Common myeloid progenitor, CD34-positive (primary cell): ENCODE measurements at regions not wholly inside any gene's neighbourhood (a gene's known extent, or its start where the extent isn't known, plus 50 kb on each side); places are given as distances from the start of the nearest gene placed in this dataset.
"Not testable (repeated sequence)": the region's sequence is repeated elsewhere in the genome, so short reads cannot be mapped to it uniquely, and the experiment has no call there.

Experiments
- CTCF ChIA-PET: fragments of 350-600 bp; sonication (Branson Sonifier 250); formaldehyde crosslinking; loops from one replicate; lab custom pipeline; 2021; ENCODE audit warnings: antibody characterized with exemption; lab: Charles Lee
- POLR2A ChIA-PET: fragments of 350-600 bp; sonication (Branson Sonifier 250); formaldehyde crosslinking; loops from one replicate; lab custom pipeline; 2021; ENCODE audit warnings: antibody characterized with exemption; lab: Charles Lee
- DNase-seq, 3 donors: peaks; one replicate each; pipeline versions ENCODE4 v3.0.0 to v3.0.0-alpha.2; 2013
- H3K27ac ChIP-seq, 2 experiments: 1 replicate in 1 of 2; 2 replicates in 1 of 2; pipeline ENCODE4 v1.7.0; 2013; ENCODE audit warnings: inconsistent platforms in 2 of 2, low read length in 2 of 2, mild to moderate bottlenecking in 2 of 2, low read depth in 1 of 2, moderate library complexity in 1 of 2; ENCODE audit not compliant: severe bottlenecking in 2 of 2, insufficient read depth in 1 of 2, poor library complexity in 1 of 2
- H3K27me3 ChIP-seq, 5 experiments: replicated peaks in 2 of 5; 1 replicate in 3 of 5; 2 replicates in 2 of 5; pipeline versions ENCODE4 v1.6.1 to v1.7.0; 2013; ENCODE audit warnings: low read length in 4 of 5, mild to moderate bottlenecking in 2 of 5, moderate library complexity in 2 of 5, inconsistent platforms in 1 of 5; ENCODE audit not compliant: insufficient read depth in 5 of 5, control insufficient read depth in 4 of 5
- H3K36me3 ChIP-seq, 4 experiments: 1 replicate in 2 of 4; 2 replicates in 2 of 4; pipeline versions ENCODE4 v1.6.1 to v1.7.0; 2013; ENCODE audit warnings: low read length in 3 of 4, control low read depth in 1 of 4, mild to moderate bottlenecking in 1 of 4; ENCODE audit not compliant: control insufficient read depth in 4 of 4, insufficient read depth in 4 of 4
- H3K4me1 ChIP-seq, 4 experiments: 1 replicate in 3 of 4; 2 replicates in 1 of 4; pipeline versions ENCODE4 v1.6.1 to v1.7.1; 2013; ENCODE audit warnings: low read length in 3 of 4, mild to moderate bottlenecking in 3 of 4, control low read depth in 1 of 4, inconsistent platforms in 1 of 4, moderate library complexity in 1 of 4; ENCODE audit not compliant: control insufficient read depth in 4 of 4, insufficient read depth in 4 of 4; ENCODE audit errors: control extremely low read depth in 1 of 4
- H3K4me3 ChIP-seq, 7 experiments: 1 replicate in 4 of 7; 2 replicates in 3 of 7; pipeline versions ENCODE4 v1.5.1 to v1.7.0; 2013; ENCODE audit warnings: mild to moderate bottlenecking in 7 of 7, low read length in 6 of 7, moderate library complexity in 6 of 7, inconsistent platforms in 2 of 7, low read depth in 2 of 7, control low read depth in 1 of 7; ENCODE audit not compliant: insufficient read depth in 4 of 7, control insufficient read depth in 1 of 7; ENCODE audit errors: extremely low read depth in 1 of 7
- H3K9me3 ChIP-seq, 5 experiments: 1 replicate in 4 of 5; 2 replicates in 1 of 5; pipeline versions ENCODE4 v1.6.1 to v1.7.1; 2013; ENCODE audit warnings: low read length in 4 of 5, mild to moderate bottlenecking in 2 of 5, inconsistent platforms in 1 of 5, low read depth in 1 of 5, moderate library complexity in 1 of 5; ENCODE audit not compliant: control insufficient read depth in 4 of 5, insufficient read depth in 2 of 5; ENCODE audit errors: control extremely low read depth in 1 of 5
- WGBS: methylation state at CpG from one replicate; pipeline ENCODE4 v1.1.5; 2013; ENCODE audit not compliant: insufficient coverage; 5-methylcytosine and 5-hydroxymethylcytosine counted together

- CTCF ChIA-PET = interaction anchor here (0.7 kb wide), 1 partner anchor 359 kb away, joined by 3 read pairs; no protein-coding TSS in a partner anchor
- no peak for DNase-seq
- Histone ChIP-seq H3K27ac (no peak overlapping the region), H3K36me3 (no peaks in the 10 kb centered on the region), H3K4me1 (no peaks in the 10 kb centered on the region), H3K27me3 (peaks cover 0 to 3% (median 0%) of the 10 kb centered on the region in 5 experiments), H3K9me3 (no peaks in the 10 kb centered on the region), H3K4me3 (no peak overlapping the region)
- WGBS = 100% methylated on average over 1 of the region's 2 CpGs
- POLR2A ChIA-PET = no interaction called here
Observed at GRCh38 chr19:31882709-31883108, 462.7 kb upstream of the ZNF507 start.

DNA sequence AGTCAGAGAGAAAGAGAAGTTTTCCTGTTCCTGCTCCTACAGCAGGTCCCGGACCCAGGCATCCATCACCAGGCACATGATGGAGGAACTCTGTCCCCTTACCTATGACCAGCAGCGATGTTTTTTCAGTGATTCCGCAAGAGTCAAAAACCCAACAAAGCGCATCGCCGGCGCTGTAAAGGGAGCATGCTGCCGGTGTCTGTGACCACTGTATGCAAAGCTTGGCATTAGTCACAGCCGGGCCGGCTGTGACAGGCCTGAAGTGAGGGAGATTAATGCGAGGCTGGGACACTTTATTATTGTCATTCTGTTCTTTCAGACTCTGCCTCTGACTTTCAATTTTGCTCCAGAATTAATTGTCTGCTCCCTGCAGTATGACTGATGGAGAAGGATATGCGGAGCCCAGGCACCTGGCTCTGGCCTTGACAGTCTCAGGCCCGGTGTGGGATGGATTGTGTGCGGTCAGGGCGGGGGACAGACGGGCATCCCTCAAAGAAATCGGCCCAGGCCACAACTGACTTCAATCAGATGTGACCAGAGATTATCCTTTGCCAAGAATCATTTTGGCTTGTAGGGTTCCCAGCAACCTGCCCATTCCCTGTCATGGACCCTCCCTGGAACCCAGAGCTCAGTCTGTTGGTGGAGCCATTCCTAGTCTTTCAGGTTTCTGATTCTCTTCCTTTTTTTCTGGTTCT lies 462.0 kb upstream of the ZNF507 start:
- WGBS = 98% methylated on average over 17 of the region's 17 CpGs
- H3K27ac ChIP-seq = no peak overlapping the region
- H3K4me3 ChIP-seq = no peak overlapping the region
- CTCF ChIA-PET = no interaction called here
- no peaks in the 10 kb centered on the region for H3K4me1 ChIP-seq
- H3K36me3 ChIP-seq = no peaks in the 10 kb centered on the region
- peaks cover 0 to 3% (median 0%) of the 10 kb centered on the region in 5 experiments for H3K27me3 ChIP-seq
- DNase-seq = no peak
- POLR2A ChIA-PET = no interaction called here
- no peaks in the 10 kb centered on the region for H3K9me3 ChIP-seq

- H3K36me3 ChIP-seq = no peaks in the 10 kb centered on the region
- ChIA-PET POLR2A (no interaction called here), CTCF (no interaction called here)
- 96% methylated on average over 6 of the region's 8 CpGs for WGBS
- H3K9me3 ChIP-seq = no peaks in the 10 kb centered on the region
- no peaks in the 10 kb centered on the region for H3K4me1 ChIP-seq
- no peak overlapping the region for H3K27ac ChIP-seq
- no peak overlapping the region for H3K4me3 ChIP-seq
- H3K27me3 ChIP-seq = peaks cover 0 to 3% (median 0%) of the 10 kb centered on the region in 5 experiments
- no peak for DNase-seq
Observed at GRCh38 chr19:31885280-31885853, 460.0 kb upstream of the ZNF507 start.

GRCh38 chr19:31890230-31890629 lies 455.2 kb upstream of the ZNF507 start:
- Histone ChIP-seq H3K36me3 (no peaks in the 10 kb centered on the region), H3K4me3 (no peak overlapping the region), H3K27me3 (no peaks in the 10 kb centered on the region), H3K4me1 (no peaks in the 10 kb centered on the region), H3K9me3 (peaks cover 0 to 2% (median 0%) of the 10 kb centered on the region in 5 experiments), H3K27ac (no peak overlapping the region)
- ChIA-PET POLR2A (no interaction called here), CTCF (no interaction called here)
- 93% methylated on average over 9 of the region's 9 CpGs for WGBS
- no peak for DNase-seq

DNA sequence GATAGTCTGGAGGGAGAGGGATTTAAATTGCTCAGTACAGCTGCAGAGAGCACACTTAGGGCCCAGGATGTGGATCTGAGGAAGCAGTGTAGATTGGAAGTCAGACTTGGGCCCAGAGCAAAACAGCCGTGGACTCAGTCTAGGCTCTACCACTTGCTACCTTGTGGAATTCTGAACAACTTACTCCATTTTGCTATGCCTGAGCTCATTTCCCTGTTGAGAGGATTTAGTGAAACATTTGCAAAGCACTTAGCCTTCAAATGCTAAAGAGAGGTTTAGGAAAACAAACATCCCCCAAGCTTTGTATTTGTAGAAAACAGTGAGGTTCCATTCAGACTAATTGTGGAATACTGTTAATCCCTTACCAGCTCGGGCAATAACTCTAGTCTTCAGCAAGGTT lies 453.4 kb upstream of the ZNF507 start:
- ChIA-PET CTCF (no interaction called here), POLR2A (no interaction called here)
- Histone ChIP-seq H3K4me3 (no peak overlapping the region), H3K9me3 (peaks cover 0 to 2% (median 0%) of the 10 kb centered on the region in 5 experiments), H3K27me3 (no peaks in the 10 kb centered on the region), H3K36me3 (no peaks in the 10 kb centered on the region), H3K27ac (no peak overlapping the region), H3K4me1 (no peaks in the 10 kb centered on the region)
- DNase-seq = no peak
- WGBS = 89% methylated on average over 1 of the region's 2 CpGs

GRCh38 chr19:31893491-31893890 lies 451.9 kb upstream of the ZNF507 start:
- DNase-seq, H3K36me3 ChIP-seq, H3K9me3 ChIP-seq, H3K27me3 ChIP-seq, H3K4me3 ChIP-seq, POLR2A ChIA-PET, CTCF ChIA-PET, H3K27ac ChIP-seq, H3K4me1 ChIP-seq: not testable (repeated sequence)
- WGBS = 90% methylated on average over 3 of the region's 4 CpGs

DNA sequence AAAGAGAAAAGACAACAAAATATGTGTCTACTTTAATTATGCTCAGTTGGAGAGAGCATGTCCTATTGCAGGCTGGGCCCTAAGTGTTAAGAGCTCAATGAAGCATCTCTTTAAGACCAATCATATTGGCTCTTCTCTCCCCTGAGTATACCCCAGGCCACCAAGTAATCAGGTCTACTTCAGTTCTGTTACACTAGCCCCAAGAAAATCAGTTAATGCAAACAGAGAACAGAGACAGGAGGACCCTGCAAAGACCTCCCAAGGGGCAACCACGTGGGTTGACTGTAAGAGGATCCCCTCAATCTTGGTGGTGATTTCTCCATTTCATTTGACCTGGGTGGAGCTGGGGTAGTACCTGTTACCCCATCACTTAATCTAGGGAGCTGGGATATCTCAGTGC lies 451.0 kb upstream of the ZNF507 start:
- ChIA-PET POLR2A (no interaction called here), CTCF (interaction anchor here (1.1 kb wide), 1 partner anchor 146 kb away, joined by 3 read pairs; no protein-coding TSS in a partner anchor)
- no peaks in the 10 kb centered on the region for H3K27me3 ChIP-seq
- 80% methylated on average over 1 of the region's 1 CpG for WGBS
- no peak overlapping the region for H3K4me3 ChIP-seq
- H3K9me3 ChIP-seq = peaks cover 0 to 4% (median 0%) of the 10 kb centered on the region in 5 experiments
- no peaks in the 10 kb centered on the region for H3K36me3 ChIP-seq
- no peak overlapping the region for H3K27ac ChIP-seq
- H3K4me1 ChIP-seq = no peaks in the 10 kb centered on the region
- no peak for DNase-seq
